CD4-positive, alpha-beta T cell treated with Interleukin-4 for 4 hours (primary cell): ENCODE measurements at regions not wholly inside any gene's neighbourhood (a gene's known extent, or its start where the extent isn't known, plus 50 kb on each side); places are given as distances from the start of the nearest gene placed in this dataset.

Source experiments
- DNase-seq: peaks from one replicate; pipeline ENCODE4 v3.0.0-alpha.2; 2020

DNA sequence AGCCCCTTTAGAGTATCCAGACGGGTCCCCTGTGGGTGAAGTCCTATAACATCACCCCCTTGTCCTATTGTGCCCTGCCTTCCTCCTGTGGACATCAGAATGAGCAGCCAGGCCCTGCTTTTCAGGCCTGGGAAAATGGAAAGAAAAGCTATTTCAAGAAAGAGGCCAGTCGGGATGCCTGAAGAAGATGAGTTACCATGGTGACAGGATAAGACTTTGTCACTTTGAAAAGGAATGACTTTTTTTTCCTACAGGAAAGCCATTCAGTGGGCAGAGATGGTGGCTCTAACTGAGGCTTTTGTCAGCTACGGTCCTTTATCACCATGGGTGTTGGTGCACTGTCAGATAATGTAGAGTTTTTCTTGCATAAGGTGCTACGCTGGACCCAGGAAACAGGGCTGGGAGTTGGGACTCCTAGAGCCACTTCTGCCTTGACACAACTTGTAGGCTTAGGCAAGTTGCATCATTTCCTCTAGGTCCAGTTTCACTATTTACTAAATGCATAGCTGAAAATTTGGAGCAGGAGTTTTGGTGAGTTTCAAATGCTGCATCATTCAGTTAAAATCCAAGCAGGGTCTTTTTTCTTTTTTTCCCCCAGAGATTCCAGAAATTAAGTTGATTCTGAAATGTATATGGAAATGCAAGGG lies 179.0 kb upstream of the ADRA1D start:
- DNase-seq: no peak

DNA sequence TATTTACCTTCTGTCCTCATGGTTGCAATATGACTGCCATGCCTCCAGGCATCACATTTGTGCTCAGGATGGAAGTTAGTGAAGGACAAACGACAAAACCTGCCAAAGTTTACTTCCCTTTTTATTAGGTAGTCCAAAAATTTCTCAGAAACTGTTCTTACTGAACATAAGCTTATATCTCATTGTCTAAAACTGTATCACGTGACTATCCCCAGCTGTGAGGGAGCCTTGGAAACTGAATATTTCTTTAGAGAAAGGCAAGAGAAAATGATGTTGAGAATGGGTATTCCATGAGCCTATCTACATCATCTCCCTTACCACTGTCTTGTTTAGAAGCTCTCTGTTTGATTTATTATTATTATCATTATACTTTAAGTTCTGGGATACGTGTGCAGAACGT lies 169.1 kb upstream of the ADRA1D start:
- DNase-seq: no peak

DNA sequence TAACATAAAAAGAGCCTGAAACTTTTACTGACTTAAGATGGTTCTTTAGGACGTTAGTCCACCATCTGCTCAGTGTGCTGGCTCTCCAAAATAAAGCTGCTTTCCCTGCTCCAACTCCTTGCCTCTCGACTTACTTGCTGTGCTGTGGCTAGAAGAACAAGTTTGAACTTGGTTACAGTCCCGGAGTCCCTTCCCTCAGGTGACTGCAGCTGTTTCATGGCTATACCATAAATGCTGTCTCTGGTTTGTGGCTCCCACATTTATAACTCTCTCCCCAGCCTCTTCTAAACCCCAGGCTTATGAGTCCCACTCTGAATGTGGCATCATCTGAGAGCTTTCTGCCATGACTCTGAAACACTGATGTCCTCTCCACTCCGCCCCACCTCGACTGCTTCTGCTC lies 166.2 kb upstream of the ADRA1D start:
- no peak for DNase-seq

- no peak for DNase-seq
These were observed 164.4 kb upstream of the ADRA1D start for GRCh38 chr20:4413314-4414049.

DNA sequence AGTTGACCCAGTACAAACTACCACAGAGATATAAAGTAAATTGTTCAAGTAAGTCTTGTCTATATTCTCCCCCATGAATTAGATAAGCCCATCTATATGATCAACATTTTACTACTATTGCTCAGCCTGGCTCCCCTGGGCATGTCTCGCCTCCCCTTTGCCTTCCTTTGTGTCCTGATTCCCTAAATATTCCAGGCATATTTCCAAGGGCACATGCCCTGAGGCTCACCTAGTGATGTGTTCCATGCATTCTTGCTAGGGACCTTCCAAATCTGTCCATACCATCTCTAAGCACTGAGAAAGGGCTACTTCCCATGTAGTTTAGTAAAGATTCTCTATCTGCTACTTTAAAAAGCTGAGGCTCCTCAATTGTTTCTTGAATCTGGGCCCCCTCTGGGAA lies 163.1 kb upstream of the ADRA1D start:
- DNase-seq: no peak

GRCh38 chr20:4411744-4412143 lies 162.7 kb upstream of the ADRA1D start:
- no peak for DNase-seq

DNA sequence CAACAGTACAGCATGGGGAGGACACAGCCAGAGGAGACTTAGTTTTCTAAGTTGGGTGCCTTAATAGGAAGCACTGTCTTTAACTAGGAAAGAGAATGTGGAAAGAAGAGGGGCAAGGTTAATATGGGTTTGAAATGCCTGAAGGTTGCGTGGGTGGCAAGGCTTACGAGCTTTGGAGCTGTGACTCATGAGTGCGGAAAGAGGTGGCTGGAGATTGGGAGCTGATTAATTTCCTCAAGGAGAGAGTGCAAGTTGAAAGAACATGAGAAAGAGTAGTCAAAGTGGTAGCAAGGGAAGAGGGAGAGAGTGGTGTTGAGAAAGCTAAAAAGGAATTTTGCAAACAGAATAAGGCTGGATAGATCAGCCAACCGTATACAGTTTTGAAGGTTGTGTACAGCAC lies 157.5 kb upstream of the ADRA1D start:
- DNase-seq: no peak

DNA sequence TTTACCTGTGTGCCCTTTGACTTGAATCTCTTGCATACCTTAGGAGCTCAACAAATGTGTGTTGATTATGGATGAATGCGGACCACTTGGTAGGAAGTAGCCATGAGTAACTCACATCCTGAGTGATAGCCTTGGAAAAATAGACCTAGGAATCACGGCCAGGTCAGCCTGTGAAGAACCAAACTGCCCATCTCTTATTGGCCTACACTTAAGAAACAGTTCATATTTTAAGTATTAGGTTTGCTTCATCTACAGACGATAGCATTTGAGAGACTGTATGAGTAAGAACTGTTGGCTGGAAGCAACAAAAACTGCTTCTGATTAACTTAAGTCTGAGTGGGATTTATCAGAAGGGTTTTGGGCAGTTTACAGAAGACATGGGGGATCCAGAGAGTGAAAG lies 152.5 kb upstream of the ADRA1D start:
- no peak for DNase-seq

- no peak for DNase-seq
These were observed 135.9 kb upstream of the ADRA1D start for GRCh38 chr20:4384961-4385360.

GRCh38 chr20:4383961-4384360 lies 134.9 kb upstream of the ADRA1D start:
- no peak for DNase-seq

DNA sequence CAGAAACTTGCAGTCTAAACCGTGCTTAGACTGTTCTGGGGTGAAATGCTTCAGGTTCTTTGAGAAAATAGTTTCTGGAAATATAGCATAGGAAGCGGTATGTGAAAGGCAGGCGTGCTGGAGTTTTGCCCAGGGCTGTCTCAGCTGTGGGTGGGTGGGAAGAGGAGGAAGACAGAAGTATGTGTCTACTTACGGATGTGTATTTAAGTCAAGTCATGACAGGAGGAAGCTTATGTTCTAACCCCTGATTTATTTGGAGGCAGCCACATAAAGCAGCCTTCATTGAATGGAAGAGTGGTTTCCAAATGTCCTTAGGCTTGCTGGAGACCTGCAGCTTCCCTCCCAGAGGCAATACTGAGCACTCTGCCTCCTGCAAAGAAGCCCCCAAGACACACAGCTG lies 126.8 kb upstream of the ADRA1D start:
- no peak for DNase-seq

GRCh38 chr20:4373454-4373853 lies 124.4 kb upstream of the ADRA1D start:
- no peak for DNase-seq

DNA sequence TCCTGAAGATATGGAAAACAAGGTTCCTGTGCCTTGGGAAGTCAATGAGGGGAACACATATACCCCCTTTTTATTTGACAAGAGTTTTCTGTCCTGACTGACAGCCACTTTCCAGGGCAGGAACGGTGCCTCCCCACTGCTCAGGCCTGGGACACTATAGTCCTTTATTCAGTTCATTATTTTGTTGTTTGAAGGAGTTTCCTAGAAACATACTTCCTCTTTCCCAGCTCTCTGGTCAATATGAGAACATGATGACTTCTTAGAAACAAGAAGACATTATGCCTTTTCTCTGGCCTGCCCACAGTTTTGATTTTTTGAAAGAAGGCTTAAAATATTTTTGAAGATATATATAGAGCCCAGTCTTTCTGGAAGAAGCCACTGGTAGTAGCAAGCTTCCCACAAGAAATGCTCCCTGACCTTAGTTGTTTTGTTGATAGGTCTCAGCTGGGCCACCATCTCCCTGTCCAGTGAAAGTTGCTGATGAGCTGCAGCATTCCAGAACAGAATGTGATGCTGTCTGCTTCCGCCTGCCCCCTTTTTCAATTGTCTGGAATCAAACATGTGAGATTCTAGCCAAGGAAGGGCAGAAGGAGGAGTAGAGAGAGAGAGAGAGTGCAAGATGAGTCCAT lies 122.7 kb upstream of the ADRA1D start:
- no peak for DNase-seq

GRCh38 chr20:4370851-4371250 lies 121.8 kb upstream of the ADRA1D start:
- DNase-seq: no peak

- DNase-seq: peak; percentile 10
These were observed 120.7 kb upstream of the ADRA1D start for GRCh38 chr20:4369798-4370124.

- no peak for DNase-seq
These were observed 120.2 kb upstream of the ADRA1D start for GRCh38 chr20:4369119-4369797.

DNA sequence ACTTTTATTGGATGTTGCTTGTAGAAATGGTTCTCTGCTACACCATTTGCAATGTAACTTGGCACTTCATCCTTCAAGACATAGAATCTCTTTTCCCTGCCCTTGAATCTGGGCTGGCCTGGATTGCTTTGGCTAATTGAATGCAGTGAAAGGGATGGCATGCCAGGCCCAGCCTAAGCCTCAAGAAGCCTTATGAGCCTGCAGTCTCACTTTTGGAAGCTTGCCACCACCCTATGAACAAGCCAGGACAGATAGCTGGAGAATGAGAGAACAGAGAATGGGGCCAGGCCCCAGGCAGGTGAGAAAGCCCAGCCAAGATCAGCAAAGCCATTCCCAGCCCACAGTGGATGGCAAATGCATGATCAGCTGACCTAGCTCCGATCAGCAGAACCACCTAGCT lies 117.0 kb upstream of the ADRA1D start:
- DNase-seq: no peak

GRCh38 chr20:4358552-4358951 lies 109.5 kb upstream of the ADRA1D start:
- no peak for DNase-seq

DNA sequence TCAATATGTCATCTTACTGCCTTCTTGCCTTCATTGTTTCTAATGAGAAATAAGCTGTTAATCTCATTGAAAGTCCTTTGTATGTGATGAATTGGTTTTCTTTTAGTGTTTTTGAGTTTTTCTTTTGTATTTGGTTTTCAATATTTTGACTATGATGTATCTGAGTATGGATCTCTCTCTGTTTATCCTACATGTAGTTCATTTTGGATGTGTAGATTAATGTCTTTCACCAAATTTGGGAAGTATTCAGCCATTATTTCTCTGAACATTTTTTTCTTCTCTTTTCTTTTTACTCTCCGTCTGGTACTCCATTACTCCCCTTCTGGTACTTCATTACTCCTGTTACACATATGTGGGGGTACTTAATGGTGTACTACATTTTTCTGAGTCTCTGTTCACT lies 103.3 kb upstream of the ADRA1D start:
- no peak for DNase-seq

GRCh38 chr20:4350096-4350495 lies 101.0 kb upstream of the ADRA1D start:
- DNase-seq: no peak

- DNase-seq: no peak
These were observed 95.6 kb upstream of the ADRA1D start for GRCh38 chr20:4344670-4345069.

- no peak for DNase-seq
These were observed 93.5 kb upstream of the ADRA1D start for GRCh38 chr20:4342609-4343008.

DNA sequence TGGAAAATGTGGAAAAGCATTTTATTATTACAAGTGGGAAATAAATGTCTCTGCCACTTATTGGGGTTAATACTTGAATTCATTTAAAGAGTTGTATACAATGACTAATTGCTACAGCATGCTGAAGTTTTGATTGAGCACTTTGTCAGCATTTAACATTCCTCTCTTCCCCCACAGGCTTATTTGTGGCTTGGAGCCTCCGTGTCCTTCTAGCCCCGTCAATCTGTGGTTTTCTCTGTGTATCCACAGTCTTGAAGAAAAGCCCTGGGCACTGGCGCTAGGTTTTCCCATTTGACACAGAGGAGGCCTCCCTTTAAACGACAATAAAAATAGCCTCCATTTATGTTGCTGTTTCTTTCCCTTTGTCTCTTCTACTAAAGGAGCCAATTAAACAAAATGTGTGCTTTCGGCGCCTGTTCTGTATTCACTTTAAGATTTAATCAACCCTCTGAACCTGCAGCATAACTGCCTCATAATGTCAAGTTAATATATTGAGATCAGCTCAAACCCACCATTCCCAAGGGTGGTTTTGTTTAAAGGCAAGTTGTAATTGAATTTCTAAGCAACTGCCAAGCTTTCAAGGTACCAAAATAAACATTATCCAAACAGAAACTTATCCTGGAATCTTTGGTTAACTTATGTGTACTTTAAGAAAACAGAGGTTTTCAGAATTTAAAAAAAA lies 92.9 kb upstream of the ADRA1D start:
- no peak for DNase-seq
